HG02588 (cell line): ENCODE measurements at regions not wholly inside any gene's neighbourhood (a gene's known extent, or its start where the extent isn't known, plus 50 kb on each side); places are given as distances from the start of the nearest gene placed in this dataset.

Experiments used
- ATAC-seq: cut with Tn5 transposase; IDR thresholded peaks from one replicate; pipeline ENCODE4 v1.9.1; 2021; ENCODE audit warnings: mild to moderate bottlenecking, moderate library complexity; ENCODE audit not compliant: unreplicated experiment

- no peak for ATAC-seq
Measured at GRCh38 chr6:121810158-121811032, 374.9 kb downstream of the GJA1 start.

- ATAC-seq: no peak
Measured at GRCh38 chr6:121811106-121811505, 375.7 kb downstream of the GJA1 start.

- ATAC-seq: no peak
Measured at GRCh38 chr6:121816361-121816760, 380.9 kb downstream of the GJA1 start.

- ATAC-seq: no peak
Measured at GRCh38 chr6:121816906-121817540, 381.6 kb downstream of the GJA1 start.

- ATAC-seq: no peak
Measured at GRCh38 chr6:121823437-121823851, 388.0 kb downstream of the GJA1 start.

GRCh38 chr6:121826156-121826810 lies 390.8 kb downstream of the GJA1 start:
- no peak for ATAC-seq

- no peak for ATAC-seq
Measured at GRCh38 chr6:121828146-121828886, 392.9 kb downstream of the GJA1 start.

GRCh38 chr6:121830736-121831135 lies 395.3 kb downstream of the GJA1 start:
- no peak for ATAC-seq

GRCh38 chr6:121835662-121836061 lies 400.2 kb downstream of the GJA1 start:
- ATAC-seq: no peak

GRCh38 chr6:121837545-121838229 lies 402.2 kb downstream of the GJA1 start:
- no peak for ATAC-seq

GRCh38 chr6:121838842-121839241 lies 403.4 kb downstream of the GJA1 start:
- no peak for ATAC-seq

GRCh38 chr6:121839896-121840295 lies 404.4 kb downstream of the GJA1 start:
- no peak for ATAC-seq

GRCh38 chr6:121844898-121845297 lies 409.5 kb downstream of the GJA1 start:
- no peak for ATAC-seq

- no peak for ATAC-seq
Measured at GRCh38 chr6:121847806-121848522, 412.5 kb downstream of the GJA1 start.

GRCh38 chr6:121848523-121849255 lies 413.2 kb downstream of the GJA1 start:
- ATAC-seq: no peak

- ATAC-seq: peak; percentile 91
Measured at GRCh38 chr6:121849477-121849876, 414.0 kb downstream of the GJA1 start.

GRCh38 chr6:121851056-121851455 lies 415.6 kb downstream of the GJA1 start:
- ATAC-seq: no peak

- no peak for ATAC-seq
Measured at GRCh38 chr6:121853686-121854085, 418.2 kb downstream of the GJA1 start.

GRCh38 chr6:121855521-121855920 lies 420.1 kb downstream of the GJA1 start:
- no peak for ATAC-seq
